ENCODE measurements at regions not wholly inside any gene's neighbourhood (a gene's known extent, or its start where the extent isn't known, plus 50 kb on each side); places are given as distances from the start of the nearest gene placed in this dataset.

- no peaks in the 10 kb centered on the region for H3K36me3 ChIP-seq (ENCODE audit: control insufficient read depth in 1 of 2, insufficient read depth in 2 of 2, low read length in 2 of 2)
- peaks cover 16 to 18% of the 10 kb centered on the region in 2 experiments; a peak in 3 of 4 replicates for H3K9me3 ChIP-seq (ENCODE audit: control insufficient read depth in 1 of 2, insufficient read depth in 1 of 2, low read depth in 1 of 2, low read length in 2 of 2)
- ChIA-PET RAD21 (ENCODE audit: low non-redundant PET in 1 of 2, low total read pairs in 2 of 2, uncharacterized antibody in 2 of 2, unreplicated experiment in 2 of 2) (no interaction called here), POLR2A (no interaction called here), CTCF (no interaction called here)
- no peak for DNase-seq (ENCODE audit: low read depth, low spot score)
- no peak overlapping the region for H3K4me2 ChIP-seq (ENCODE audit: low read length)
- no peak overlapping the region for H3K4me3 ChIP-seq (replicated peaks in 1 of 2; ENCODE audit: low read depth in 1 of 2, low read length in 2 of 2)
- no peak overlapping the region for H3K9ac ChIP-seq (ENCODE audit: low read length)
- TF ChIP-seq MAX (IDR thresholded peaks at IDR 0.05) (no peak), EZH2 (IDR thresholded peaks at IDR 0.05) (no peak), POLR2A (IDR thresholded peaks at IDR 0.05; ENCODE audit: borderline replicate concordance, extremely low read depth, insufficient read depth, insufficient read length) (no peak), TCF7L2 (IDR thresholded peaks at IDR 0.05; ENCODE audit: borderline replicate concordance, extremely low read depth, insufficient read depth, insufficient read length) (no peak), JUND (IDR thresholded peaks at IDR 0.05) (no peak), ZNF274 (IDR thresholded peaks at IDR 0.05; ENCODE audit: low read depth, low read length) (no peak), RAD21 (IDR thresholded peaks at IDR 0.05; ENCODE audit: low read depth) (no peak), EZH2phosphoT487 (IDR thresholded peaks at IDR 0.05; ENCODE audit: borderline replicate concordance) (no peak), ELF1 (IDR thresholded peaks at IDR 0.05; ENCODE audit: borderline replicate concordance, low read depth) (no peak), SP1 (IDR thresholded peaks at IDR 0.05; ENCODE audit: low read depth) (no peak), ZFX (IDR thresholded peaks at IDR 0.05) (no peak), EGR1 (IDR thresholded peaks at IDR 0.05; ENCODE audit: low read depth) (no peak)
- TF ChIP-seq, protein P1, sequence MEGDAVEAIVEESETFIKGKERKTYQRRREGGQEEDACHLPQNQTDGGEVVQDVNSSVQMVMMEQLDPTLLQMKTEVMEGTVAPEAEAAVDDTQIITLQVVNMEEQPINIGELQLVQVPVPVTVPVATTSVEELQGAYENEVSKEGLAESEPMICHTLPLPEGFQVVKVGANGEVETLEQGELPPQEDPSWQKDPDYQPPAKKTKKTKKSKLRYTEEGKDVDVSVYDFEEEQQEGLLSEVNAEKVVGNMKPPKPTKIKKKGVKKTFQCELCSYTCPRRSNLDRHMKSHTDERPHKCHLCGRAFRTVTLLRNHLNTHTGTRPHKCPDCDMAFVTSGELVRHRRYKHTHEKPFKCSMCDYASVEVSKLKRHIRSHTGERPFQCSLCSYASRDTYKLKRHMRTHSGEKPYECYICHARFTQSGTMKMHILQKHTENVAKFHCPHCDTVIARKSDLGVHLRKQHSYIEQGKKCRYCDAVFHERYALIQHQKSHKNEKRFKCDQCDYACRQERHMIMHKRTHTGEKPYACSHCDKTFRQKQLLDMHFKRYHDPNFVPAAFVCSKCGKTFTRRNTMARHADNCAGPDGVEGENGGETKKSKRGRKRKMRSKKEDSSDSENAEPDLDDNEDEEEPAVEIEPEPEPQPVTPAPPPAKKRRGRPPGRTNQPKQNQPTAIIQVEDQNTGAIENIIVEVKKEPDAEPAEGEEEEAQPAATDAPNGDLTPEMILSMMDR (IDR thresholded peaks at IDR 0.05 in 2 of 3, conservative IDR thresholded peaks at IDR 0.05 in 1 of 3; ENCODE audit: borderline replicate concordance in 1 of 3, insufficient read depth in 1 of 3, low read depth in 2 of 3, low read length in 2 of 3), result no peak
- TF ChIP-seq, protein P2, sequence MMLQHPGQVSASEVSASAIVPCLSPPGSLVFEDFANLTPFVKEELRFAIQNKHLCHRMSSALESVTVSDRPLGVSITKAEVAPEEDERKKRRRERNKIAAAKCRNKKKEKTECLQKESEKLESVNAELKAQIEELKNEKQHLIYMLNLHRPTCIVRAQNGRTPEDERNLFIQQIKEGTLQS (IDR thresholded peaks at IDR 0.05), result no peak
- TF ChIP-seq, protein P3, sequence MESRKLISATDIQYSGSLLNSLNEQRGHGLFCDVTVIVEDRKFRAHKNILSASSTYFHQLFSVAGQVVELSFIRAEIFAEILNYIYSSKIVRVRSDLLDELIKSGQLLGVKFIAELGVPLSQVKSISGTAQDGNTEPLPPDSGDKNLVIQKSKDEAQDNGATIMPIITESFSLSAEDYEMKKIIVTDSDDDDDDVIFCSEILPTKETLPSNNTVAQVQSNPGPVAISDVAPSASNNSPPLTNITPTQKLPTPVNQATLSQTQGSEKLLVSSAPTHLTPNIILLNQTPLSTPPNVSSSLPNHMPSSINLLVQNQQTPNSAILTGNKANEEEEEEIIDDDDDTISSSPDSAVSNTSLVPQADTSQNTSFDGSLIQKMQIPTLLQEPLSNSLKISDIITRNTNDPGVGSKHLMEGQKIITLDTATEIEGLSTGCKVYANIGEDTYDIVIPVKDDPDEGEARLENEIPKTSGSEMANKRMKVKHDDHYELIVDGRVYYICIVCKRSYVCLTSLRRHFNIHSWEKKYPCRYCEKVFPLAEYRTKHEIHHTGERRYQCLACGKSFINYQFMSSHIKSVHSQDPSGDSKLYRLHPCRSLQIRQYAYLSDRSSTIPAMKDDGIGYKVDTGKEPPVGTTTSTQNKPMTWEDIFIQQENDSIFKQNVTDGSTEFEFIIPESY (IDR thresholded peaks at IDR 0.05; ENCODE audit: extremely low read depth, insufficient replicate concordance, low read length), result no peak
- no peaks in the 10 kb centered on the region for H3K4me1 ChIP-seq (ENCODE audit: control insufficient read depth in 1 of 2, insufficient read depth in 2 of 2, low read length in 2 of 2)
- intact Hi-C loops (cut with micrococcal nuclease), result no loop called here
- H3K27ac ChIP-seq (ENCODE audit: low read depth, low read length), result no peak overlapping the region
- no peaks in the 10 kb centered on the region for H4K20me1 ChIP-seq (ENCODE audit: insufficient read depth)
- no peak overlapping the region for H2AFZ ChIP-seq (ENCODE audit: low read depth, low read length, poor library complexity, severe bottlenecking)
- no TSS peak for BruUV-seq (replicated peaks)
- no peaks in the 10 kb centered on the region for H3K27me3 ChIP-seq (ENCODE audit: insufficient read depth, low read length)
- H3K9me2 ChIP-seq (ENCODE audit: insufficient read depth), result no peaks in the 10 kb centered on the region
- no peak for ATAC-seq
- H3K79me2 ChIP-seq (ENCODE audit: insufficient read depth, low read length), result no peaks in the 10 kb centered on the region
Observed at GRCh38 chr2:171627412-171627811, 59.9 kb upstream of the DYNC1I2 start.
